ENCODE measurements at regions not wholly inside any gene's neighbourhood (a gene's known extent, or its start where the extent isn't known, plus 50 kb on each side); places are given as distances from the start of the nearest gene placed in this dataset.

DNA sequence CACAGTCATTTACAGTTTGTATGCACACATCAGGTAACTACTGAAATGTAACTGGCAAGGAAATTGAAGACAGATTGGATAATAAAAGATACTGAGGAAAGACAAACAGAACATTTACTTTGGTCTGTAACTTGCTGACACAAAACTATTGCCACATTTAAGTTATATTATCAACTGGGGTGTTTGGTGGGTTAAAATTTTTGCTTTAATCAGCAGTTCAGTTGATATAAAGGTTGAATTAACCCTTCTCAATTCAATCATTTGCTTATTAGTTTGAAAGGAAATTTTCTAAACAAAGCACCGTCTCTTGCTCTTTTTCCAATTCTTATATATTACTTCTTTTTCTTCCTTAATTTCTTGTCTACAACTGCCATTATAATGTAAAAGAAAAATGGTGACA, 102.4 kb downstream of the TMEM26 start (continued):
- TF ChIP-seq, protein P1, sequence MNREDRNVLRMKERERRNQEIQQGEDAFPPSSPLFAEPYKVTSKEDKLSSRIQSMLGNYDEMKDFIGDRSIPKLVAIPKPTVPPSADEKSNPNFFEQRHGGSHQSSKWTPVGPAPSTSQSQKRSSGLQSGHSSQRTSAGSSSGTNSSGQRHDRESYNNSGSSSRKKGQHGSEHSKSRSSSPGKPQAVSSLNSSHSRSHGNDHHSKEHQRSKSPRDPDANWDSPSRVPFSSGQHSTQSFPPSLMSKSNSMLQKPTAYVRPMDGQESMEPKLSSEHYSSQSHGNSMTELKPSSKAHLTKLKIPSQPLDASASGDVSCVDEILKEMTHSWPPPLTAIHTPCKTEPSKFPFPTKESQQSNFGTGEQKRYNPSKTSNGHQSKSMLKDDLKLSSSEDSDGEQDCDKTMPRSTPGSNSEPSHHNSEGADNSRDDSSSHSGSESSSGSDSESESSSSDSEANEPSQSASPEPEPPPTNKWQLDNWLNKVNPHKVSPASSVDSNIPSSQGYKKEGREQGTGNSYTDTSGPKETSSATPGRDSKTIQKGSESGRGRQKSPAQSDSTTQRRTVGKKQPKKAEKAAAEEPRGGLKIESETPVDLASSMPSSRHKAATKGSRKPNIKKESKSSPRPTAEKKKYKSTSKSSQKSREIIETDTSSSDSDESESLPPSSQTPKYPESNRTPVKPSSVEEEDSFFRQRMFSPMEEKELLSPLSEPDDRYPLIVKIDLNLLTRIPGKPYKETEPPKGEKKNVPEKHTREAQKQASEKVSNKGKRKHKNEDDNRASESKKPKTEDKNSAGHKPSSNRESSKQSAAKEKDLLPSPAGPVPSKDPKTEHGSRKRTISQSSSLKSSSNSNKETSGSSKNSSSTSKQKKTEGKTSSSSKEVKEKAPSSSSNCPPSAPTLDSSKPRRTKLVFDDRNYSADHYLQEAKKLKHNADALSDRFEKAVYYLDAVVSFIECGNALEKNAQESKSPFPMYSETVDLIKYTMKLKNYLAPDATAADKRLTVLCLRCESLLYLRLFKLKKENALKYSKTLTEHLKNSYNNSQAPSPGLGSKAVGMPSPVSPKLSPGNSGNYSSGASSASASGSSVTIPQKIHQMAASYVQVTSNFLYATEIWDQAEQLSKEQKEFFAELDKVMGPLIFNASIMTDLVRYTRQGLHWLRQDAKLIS (CRISPR knock-in tag; IDR thresholded peaks at IDR 0.05; ENCODE audit: borderline replicate concordance), result no peak
- TF ChIP-seq ZNF121 (CRISPR knock-in tag; IDR thresholded peaks at IDR 0.05) (no peak), SMAD3 (CRISPR knock-in tag; IDR thresholded peaks at IDR 0.05; ENCODE audit: borderline replicate concordance) (no peak), NFE2L1 (CRISPR knock-in tag; IDR thresholded peaks at IDR 0.05) (no peak)
- TF ChIP-seq, protein P2, sequence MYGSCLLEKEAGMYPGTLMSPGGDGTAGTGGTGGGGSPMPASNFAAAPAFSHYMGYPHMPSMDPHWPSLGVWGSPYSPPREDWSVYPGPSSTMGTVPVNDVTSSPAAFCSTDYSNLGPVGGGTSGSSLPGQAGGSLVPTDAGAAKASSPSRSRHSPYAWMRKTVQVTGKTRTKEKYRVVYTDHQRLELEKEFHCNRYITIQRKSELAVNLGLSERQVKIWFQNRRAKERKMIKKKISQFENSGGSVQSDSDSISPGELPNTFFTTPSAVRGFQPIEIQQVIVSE (CRISPR knock-in tag; IDR thresholded peaks at IDR 0.05; ENCODE audit: borderline replicate concordance), result no peak
- TF ChIP-seq, protein P3, sequence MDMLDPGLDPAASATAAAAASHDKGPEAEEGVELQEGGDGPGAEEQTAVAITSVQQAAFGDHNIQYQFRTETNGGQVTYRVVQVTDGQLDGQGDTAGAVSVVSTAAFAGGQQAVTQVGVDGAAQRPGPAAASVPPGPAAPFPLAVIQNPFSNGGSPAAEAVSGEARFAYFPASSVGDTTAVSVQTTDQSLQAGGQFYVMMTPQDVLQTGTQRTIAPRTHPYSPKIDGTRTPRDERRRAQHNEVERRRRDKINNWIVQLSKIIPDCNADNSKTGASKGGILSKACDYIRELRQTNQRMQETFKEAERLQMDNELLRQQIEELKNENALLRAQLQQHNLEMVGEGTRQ (CRISPR knock-in tag; IDR thresholded peaks at IDR 0.05), result no peak

DNA sequence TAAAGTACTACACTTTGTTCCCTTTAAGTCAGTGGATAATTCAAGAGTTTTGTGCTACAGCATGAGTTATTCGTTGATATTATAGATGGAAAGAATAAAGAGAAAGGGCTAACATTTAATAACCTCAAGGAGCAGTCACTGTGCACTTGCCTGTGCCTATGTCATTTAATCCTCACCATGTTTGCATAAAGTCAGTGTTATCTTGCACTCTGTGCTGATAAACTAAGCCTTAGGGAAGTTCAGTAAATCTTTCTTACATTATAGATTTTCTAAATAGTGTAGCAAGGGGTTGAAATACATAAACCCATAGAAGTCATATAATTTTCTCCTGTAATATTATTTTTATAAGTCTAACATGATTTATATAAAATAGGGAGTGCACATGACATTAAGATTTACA, 103.1 kb downstream of the TMEM26 start:
- ChIA-PET POLR2A (no interaction called here), CTCF (no interaction called here)
- TF ChIP-seq, protein P4, sequence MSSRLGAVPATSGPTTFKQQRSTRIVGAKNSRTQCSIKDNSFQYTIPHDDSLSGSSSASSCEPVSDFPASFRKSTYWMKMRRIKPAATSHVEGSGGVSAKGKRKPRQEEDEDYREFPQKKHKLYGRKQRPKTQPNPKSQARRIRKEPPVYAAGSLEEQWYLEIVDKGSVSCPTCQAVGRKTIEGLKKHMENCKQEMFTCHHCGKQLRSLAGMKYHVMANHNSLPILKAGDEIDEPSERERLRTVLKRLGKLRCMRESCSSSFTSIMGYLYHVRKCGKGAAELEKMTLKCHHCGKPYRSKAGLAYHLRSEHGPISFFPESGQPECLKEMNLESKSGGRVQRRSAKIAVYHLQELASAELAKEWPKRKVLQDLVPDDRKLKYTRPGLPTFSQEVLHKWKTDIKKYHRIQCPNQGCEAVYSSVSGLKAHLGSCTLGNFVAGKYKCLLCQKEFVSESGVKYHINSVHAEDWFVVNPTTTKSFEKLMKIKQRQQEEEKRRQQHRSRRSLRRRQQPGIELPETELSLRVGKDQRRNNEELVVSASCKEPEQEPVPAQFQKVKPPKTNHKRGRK (CRISPR knock-in tag; IDR thresholded peaks at IDR 0.05; ENCODE audit: borderline replicate concordance), result no peak
- TF ChIP-seq OVOL2 (CRISPR knock-in tag; IDR thresholded peaks at IDR 0.05; ENCODE audit: borderline replicate concordance) (no peak), ZNF138 (CRISPR knock-in tag; conservative IDR thresholded peaks at IDR 0.05) (no peak), ELF4 (CRISPR knock-in tag; IDR thresholded peaks at IDR 0.05; ENCODE audit: low read depth) (no peak), NR1H2 (CRISPR knock-in tag; IDR thresholded peaks at IDR 0.05) (no peak), KAT7 (CRISPR knock-in tag; IDR thresholded peaks at IDR 0.05; ENCODE audit: borderline replicate concordance) (no peak), NR2C2 (CRISPR knock-in tag; IDR thresholded peaks at IDR 0.05) (no peak), FOXP1 (CRISPR knock-in tag; IDR thresholded peaks at IDR 0.05; ENCODE audit: borderline replicate concordance) (no peak), ZNF232 (CRISPR knock-in tag; IDR thresholded peaks at IDR 0.05) (no peak), CREM (CRISPR knock-in tag; IDR thresholded peaks at IDR 0.05) (no peak), ZNF121 (CRISPR knock-in tag; IDR thresholded peaks at IDR 0.05) (no peak), GTF2I (CRISPR knock-in tag; conservative IDR thresholded peaks at IDR 0.05) (no peak), SOX15 (CRISPR knock-in tag; IDR thresholded peaks at IDR 0.05) (no peak)
- TF ChIP-seq, protein P2 (CRISPR knock-in tag; IDR thresholded peaks at IDR 0.05; ENCODE audit: borderline replicate concordance), result no peak
- TF ChIP-seq, protein P5, sequence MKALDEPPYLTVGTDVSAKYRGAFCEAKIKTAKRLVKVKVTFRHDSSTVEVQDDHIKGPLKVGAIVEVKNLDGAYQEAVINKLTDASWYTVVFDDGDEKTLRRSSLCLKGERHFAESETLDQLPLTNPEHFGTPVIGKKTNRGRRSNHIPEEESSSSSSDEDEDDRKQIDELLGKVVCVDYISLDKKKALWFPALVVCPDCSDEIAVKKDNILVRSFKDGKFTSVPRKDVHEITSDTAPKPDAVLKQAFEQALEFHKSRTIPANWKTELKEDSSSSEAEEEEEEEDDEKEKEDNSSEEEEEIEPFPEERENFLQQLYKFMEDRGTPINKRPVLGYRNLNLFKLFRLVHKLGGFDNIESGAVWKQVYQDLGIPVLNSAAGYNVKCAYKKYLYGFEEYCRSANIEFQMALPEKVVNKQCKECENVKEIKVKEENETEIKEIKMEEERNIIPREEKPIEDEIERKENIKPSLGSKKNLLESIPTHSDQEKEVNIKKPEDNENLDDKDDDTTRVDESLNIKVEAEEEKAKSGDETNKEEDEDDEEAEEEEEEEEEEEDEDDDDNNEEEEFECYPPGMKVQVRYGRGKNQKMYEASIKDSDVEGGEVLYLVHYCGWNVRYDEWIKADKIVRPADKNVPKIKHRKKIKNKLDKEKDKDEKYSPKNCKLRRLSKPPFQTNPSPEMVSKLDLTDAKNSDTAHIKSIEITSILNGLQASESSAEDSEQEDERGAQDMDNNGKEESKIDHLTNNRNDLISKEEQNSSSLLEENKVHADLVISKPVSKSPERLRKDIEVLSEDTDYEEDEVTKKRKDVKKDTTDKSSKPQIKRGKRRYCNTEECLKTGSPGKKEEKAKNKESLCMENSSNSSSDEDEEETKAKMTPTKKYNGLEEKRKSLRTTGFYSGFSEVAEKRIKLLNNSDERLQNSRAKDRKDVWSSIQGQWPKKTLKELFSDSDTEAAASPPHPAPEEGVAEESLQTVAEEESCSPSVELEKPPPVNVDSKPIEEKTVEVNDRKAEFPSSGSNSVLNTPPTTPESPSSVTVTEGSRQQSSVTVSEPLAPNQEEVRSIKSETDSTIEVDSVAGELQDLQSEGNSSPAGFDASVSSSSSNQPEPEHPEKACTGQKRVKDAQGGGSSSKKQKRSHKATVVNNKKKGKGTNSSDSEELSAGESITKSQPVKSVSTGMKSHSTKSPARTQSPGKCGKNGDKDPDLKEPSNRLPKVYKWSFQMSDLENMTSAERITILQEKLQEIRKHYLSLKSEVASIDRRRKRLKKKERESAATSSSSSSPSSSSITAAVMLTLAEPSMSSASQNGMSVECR (CRISPR knock-in tag; IDR thresholded peaks at IDR 0.05; ENCODE audit: borderline replicate concordance), result no peak
- TF ChIP-seq, protein P6, sequence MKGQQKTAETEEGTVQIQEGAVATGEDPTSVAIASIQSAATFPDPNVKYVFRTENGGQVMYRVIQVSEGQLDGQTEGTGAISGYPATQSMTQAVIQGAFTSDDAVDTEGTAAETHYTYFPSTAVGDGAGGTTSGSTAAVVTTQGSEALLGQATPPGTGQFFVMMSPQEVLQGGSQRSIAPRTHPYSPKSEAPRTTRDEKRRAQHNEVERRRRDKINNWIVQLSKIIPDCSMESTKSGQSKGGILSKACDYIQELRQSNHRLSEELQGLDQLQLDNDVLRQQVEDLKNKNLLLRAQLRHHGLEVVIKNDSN (CRISPR knock-in tag; IDR thresholded peaks at IDR 0.05), result no peak
- TF ChIP-seq, protein P7, sequence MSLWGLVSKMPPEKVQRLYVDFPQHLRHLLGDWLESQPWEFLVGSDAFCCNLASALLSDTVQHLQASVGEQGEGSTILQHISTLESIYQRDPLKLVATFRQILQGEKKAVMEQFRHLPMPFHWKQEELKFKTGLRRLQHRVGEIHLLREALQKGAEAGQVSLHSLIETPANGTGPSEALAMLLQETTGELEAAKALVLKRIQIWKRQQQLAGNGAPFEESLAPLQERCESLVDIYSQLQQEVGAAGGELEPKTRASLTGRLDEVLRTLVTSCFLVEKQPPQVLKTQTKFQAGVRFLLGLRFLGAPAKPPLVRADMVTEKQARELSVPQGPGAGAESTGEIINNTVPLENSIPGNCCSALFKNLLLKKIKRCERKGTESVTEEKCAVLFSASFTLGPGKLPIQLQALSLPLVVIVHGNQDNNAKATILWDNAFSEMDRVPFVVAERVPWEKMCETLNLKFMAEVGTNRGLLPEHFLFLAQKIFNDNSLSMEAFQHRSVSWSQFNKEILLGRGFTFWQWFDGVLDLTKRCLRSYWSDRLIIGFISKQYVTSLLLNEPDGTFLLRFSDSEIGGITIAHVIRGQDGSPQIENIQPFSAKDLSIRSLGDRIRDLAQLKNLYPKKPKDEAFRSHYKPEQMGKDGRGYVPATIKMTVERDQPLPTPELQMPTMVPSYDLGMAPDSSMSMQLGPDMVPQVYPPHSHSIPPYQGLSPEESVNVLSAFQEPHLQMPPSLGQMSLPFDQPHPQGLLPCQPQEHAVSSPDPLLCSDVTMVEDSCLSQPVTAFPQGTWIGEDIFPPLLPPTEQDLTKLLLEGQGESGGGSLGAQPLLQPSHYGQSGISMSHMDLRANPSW (CRISPR knock-in tag; conservative IDR thresholded peaks at IDR 0.05; ENCODE audit: low read depth), result no peak

More for the DNA sequence above, 103.1 kb downstream of the TMEM26 start:
- Mint-ChIP-seq H3K4me1 (no peaks in the 10 kb centered on the region), H3K36me3 (no peaks in the 10 kb centered on the region), H3K9me3 (peaks cover 5% of the 10 kb centered on the region), H3K27me3 (ENCODE audit: low read depth) (no peaks in the 10 kb centered on the region), H3K4me3 (no peak overlapping the region), H3K27ac (no peak overlapping the region)
- DNase-seq (ENCODE audit: low spot score), result no peak
- ATAC-seq, result no peak
